ENCODE measurements at regions not wholly inside any gene's neighbourhood (a gene's known extent, or its start where the extent isn't known, plus 50 kb on each side); places are given as distances from the start of the nearest gene placed in this dataset.

DNA sequence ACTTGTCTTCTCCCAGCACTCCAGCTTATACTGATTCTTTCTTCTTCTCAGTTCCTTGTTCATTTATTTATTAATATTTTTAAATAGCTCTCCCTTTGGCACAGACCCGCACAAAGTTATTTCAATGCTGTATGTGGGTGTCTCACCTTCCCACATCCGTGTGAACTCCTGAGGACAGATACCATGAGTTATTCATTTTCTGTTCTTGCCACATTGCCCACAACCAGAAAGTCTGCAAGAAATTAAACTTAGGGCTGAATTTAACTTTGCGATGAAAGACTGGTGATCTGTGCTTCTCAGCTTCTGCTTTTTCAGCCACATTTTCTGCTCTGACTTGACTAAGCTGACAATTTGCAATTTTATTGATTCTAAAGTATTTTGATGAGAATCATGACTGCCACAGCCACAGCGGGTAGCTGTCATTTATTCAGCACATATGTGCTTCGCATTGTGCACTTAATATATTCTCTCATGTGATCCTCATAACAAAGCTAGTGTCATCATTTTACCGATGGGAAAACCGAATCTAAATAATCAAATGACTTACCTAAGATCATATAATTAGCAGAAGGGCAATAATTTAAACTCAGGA is 569.8 kb downstream of the EDEM1 start:
- in situ Hi-C loops (cut with MboI) (no loop called here), intact Hi-C loops (cut with micrococcal nuclease) (no loop called here)
- Histone ChIP-seq H4K20me1 (replicated peaks; ENCODE audit: control insufficient read depth, insufficient read depth, low read length) (no peaks in the 10 kb centered on the region), H3K9me1 (ENCODE audit: control insufficient read depth, insufficient read depth, low read length) (no peaks in the 10 kb centered on the region), H3K4me1 (replicated peaks in 1 of 2; ENCODE audit: control insufficient read depth in 2 of 2, insufficient read depth in 2 of 2, low read length in 2 of 2) (peaks cover 0 to 16% of the 10 kb centered on the region in 2 experiments; a peak in 3 of 5 replicates), H2AFZ (ENCODE audit: low read depth, low read length) (no peak overlapping the region), H3K4me2 (ENCODE audit: insufficient read depth, low read length) (no peak overlapping the region), H3K36me3 (ENCODE audit: control insufficient read depth, insufficient read depth, low read length) (no peaks in the 10 kb centered on the region), H3K79me2 (ENCODE audit: control insufficient read depth, insufficient read depth, low read length) (no peaks in the 10 kb centered on the region), H3K27me3 (ENCODE audit: control insufficient read depth in 2 of 2, insufficient read depth in 2 of 2, low read length in 2 of 2) (no peaks in the 10 kb centered on the region), H3K9me3 (replicated peaks; ENCODE audit: control insufficient read depth, insufficient read depth, low read depth, low read length) (no peaks in the 10 kb centered on the region), H3K27ac (ENCODE audit: extremely low read depth, low read depth, low read length) (no peak overlapping the region), H3K4me3 (no peak overlapping the region), H3K9ac (ENCODE audit: insufficient read depth in 1 of 2, low read depth in 2 of 2, low read length in 2 of 2) (no peak overlapping the region)
- FAIRE-seq, result no peak
- TF ChIP-seq OTX1 (CRISPR knock-in tag; IDR thresholded peaks at IDR 0.05) (no peak), NFXL1 (CRISPR knock-in tag; IDR thresholded peaks at IDR 0.05) (no peak)
- no peak for DNase-seq (ENCODE audit: extremely low read depth in 1 of 4, low spot score in 3 of 4)
- ChIA-PET POLR2A (interaction anchor here (1.4 kb wide), 1 partner anchor 10 kb away, joined by 5 read pairs; no protein-coding TSS in a partner anchor), CTCF (ENCODE audit: low intra/inter-chr PET ratio) (no interaction called here)
- WGBS (ENCODE audit: insufficient coverage, low coverage, missing lambda C conversion rate), result 67% methylated on average over 7 of the region's 7 CpGs
- ATAC-seq, result no peak
- no TSS peak for BruUV-seq (replicated peaks)

DNA sequence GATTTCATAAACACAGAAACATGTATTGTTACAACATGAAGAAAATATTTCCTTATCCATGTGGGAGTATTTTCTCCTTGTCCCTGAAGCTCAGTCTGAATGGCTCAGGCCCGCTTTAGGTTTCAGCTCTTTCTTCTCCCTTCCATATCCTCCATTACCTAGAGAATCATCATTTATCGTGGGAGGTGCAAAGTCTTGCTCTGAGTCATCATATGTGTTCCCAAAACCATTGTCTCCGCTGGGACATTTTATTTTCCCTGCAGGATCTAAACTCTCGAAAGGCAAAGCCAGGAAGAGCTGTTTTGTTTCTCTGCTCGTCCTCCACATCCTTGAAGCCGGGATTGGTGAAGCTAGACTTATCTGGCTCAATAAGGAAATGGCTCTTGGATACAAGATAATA is 571.2 kb downstream of the EDEM1 start:
- ATAC-seq, result no peak
- WGBS (ENCODE audit: insufficient coverage, low coverage, missing lambda C conversion rate), result 40% methylated on average over 6 of the region's 6 CpGs
- no peaks in the 10 kb centered on the region for H3K36me3 ChIP-seq (ENCODE audit: control insufficient read depth, insufficient read depth, low read length)
- H3K4me1 ChIP-seq (replicated peaks in 1 of 2; ENCODE audit: control insufficient read depth in 2 of 2, insufficient read depth in 2 of 2, low read length in 2 of 2), result peaks cover 0 to 22% of the 10 kb centered on the region in 2 experiments; a peak in 3 of 5 replicates
- in situ Hi-C loops (cut with MboI) (no loop called here), intact Hi-C loops (cut with micrococcal nuclease) (no loop called here)
- H4K20me1 ChIP-seq (replicated peaks; ENCODE audit: control insufficient read depth, insufficient read depth, low read length), result no peaks in the 10 kb centered on the region
- H3K4me3 ChIP-seq, result no peak overlapping the region
- H3K9me3 ChIP-seq (replicated peaks; ENCODE audit: control insufficient read depth, insufficient read depth, low read depth, low read length), result no peaks in the 10 kb centered on the region
- no peak for DNase-seq (ENCODE audit: extremely low read depth in 1 of 4, low spot score in 3 of 4)
- H3K79me2 ChIP-seq (ENCODE audit: control insufficient read depth, insufficient read depth, low read length), result no peaks in the 10 kb centered on the region
- no peaks in the 10 kb centered on the region for H3K9me1 ChIP-seq (ENCODE audit: control insufficient read depth, insufficient read depth, low read length)
- H3K27ac ChIP-seq (ENCODE audit: extremely low read depth, low read depth, low read length), result no peak overlapping the region
- FAIRE-seq, result no peak
- H3K27me3 ChIP-seq (ENCODE audit: control insufficient read depth in 2 of 2, insufficient read depth in 2 of 2, low read length in 2 of 2), result no peaks in the 10 kb centered on the region
- no peak overlapping the region for H3K4me2 ChIP-seq (ENCODE audit: insufficient read depth, low read length)
- H2AFZ ChIP-seq (ENCODE audit: low read depth, low read length), result 0 out of 2 replicates have a peak overlapping the region, but pooled peaks have one; percentile 0
- BruUV-seq (replicated peaks), result no TSS peak
- no peak overlapping the region for H3K9ac ChIP-seq (ENCODE audit: insufficient read depth in 1 of 2, low read depth in 2 of 2, low read length in 2 of 2)
- ChIA-PET POLR2A (interaction anchor here (1.2 to 1.5 kb wide), 2 partner anchors 15 to 330 kb away, joined by 3 to 4 read pairs; no protein-coding TSS in a partner anchor), CTCF (ENCODE audit: low intra/inter-chr PET ratio) (no interaction called here)
- no peak for TF ChIP-seq DMBX1 (CRISPR knock-in tag; IDR thresholded peaks at IDR 0.05; ENCODE audit: borderline replicate concordance)
- no peak for TF ChIP-seq SRSF1 (IDR thresholded peaks at IDR 0.05; ENCODE audit: low read depth, low read length)
- no peak for TF ChIP-seq NUFIP1 (IDR thresholded peaks at IDR 0.05; ENCODE audit: partially characterized antibody)
- TF ChIP-seq, protein P1, sequence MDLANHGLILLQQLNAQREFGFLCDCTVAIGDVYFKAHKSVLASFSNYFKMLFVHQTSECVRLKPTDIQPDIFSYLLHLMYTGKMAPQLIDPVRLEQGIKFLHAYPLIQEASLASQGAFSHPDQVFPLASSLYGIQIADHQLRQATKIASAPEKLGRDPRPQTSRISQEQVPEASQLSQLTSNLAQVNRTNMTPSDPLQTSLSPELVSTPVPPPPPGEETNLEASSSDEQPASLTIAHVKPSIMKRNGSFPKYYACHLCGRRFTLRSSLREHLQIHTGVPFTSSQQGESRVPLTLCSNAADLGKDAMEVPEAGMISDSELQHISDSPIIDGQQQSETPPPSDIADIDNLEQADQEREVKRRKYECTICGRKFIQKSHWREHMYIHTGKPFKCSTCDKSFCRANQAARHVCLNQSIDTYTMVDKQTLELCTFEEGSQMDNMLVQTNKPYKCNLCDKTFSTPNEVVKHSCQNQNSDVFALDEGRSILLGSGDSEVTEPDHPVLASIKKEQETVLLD (IDR thresholded peaks at IDR 0.05), result no peak
- no peak for TF ChIP-seq ZNF551 (CRISPR knock-in tag; IDR thresholded peaks at IDR 0.05)
- TF ChIP-seq, protein P2, sequence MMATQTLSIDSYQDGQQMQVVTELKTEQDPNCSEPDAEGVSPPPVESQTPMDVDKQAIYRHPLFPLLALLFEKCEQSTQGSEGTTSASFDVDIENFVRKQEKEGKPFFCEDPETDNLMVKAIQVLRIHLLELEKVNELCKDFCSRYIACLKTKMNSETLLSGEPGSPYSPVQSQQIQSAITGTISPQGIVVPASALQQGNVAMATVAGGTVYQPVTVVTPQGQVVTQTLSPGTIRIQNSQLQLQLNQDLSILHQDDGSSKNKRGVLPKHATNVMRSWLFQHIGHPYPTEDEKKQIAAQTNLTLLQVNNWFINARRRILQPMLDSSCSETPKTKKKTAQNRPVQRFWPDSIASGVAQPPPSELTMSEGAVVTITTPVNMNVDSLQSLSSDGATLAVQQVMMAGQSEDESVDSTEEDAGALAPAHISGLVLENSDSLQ (IDR thresholded peaks at IDR 0.05), result no peak
- no peak for TF ChIP-seq COPS2 (conservative IDR thresholded peaks at IDR 0.05)
- no peak for TF ChIP-seq SP2 (IDR thresholded peaks at IDR 0.05; ENCODE audit: extremely low read depth, low read depth, low read length, poor library complexity, severe bottlenecking)
